Fibroblast of lung (primary cell): ENCODE measurements at regions not wholly inside any gene's neighbourhood (a gene's known extent, or its start where the extent isn't known, plus 50 kb on each side); places are given as distances from the start of the nearest gene placed in this dataset.

ENCODE experiments used
- EZH2 ChIP-seq: IDR thresholded peaks from 2 replicates; pipeline ENCODE4 v1.5.1; 2012; ENCODE audit warnings: low read length, control low read depth, mild to moderate bottlenecking; ENCODE audit errors: missing control alignments
- TF ChIP-seq, protein P1 (sequence below), 2 donors: IDR thresholded peaks in 1 of 2; conservative IDR thresholded peaks in 1 of 2; 1 replicate in 1 of 2; 2 replicates in 1 of 2; pipeline ENCODE4 v1.5.1; 2011 to 2012; ENCODE audit warnings: low read length in 2 of 2, control low read depth in 1 of 2, inconsistent platforms in 1 of 2, low read depth in 1 of 2, mild to moderate bottlenecking in 1 of 2

- TF ChIP-seq, protein P1, sequence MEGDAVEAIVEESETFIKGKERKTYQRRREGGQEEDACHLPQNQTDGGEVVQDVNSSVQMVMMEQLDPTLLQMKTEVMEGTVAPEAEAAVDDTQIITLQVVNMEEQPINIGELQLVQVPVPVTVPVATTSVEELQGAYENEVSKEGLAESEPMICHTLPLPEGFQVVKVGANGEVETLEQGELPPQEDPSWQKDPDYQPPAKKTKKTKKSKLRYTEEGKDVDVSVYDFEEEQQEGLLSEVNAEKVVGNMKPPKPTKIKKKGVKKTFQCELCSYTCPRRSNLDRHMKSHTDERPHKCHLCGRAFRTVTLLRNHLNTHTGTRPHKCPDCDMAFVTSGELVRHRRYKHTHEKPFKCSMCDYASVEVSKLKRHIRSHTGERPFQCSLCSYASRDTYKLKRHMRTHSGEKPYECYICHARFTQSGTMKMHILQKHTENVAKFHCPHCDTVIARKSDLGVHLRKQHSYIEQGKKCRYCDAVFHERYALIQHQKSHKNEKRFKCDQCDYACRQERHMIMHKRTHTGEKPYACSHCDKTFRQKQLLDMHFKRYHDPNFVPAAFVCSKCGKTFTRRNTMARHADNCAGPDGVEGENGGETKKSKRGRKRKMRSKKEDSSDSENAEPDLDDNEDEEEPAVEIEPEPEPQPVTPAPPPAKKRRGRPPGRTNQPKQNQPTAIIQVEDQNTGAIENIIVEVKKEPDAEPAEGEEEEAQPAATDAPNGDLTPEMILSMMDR (conservative IDR thresholded peaks at IDR 0.05 in 1 of 2, IDR thresholded peaks at IDR 0.05 in 1 of 2; ENCODE audit: low read depth in 1 of 2, low read length in 2 of 2) = no peak
- TF ChIP-seq EZH2 = no peak
Measured at GRCh38 chr1:213414911-213415310, 363.9 kb downstream of the RPS6KC1 start.
